Liver (tissue), 8 donors: ENCODE measurements at regions not wholly inside any gene's neighbourhood (a gene's known extent, or its start where the extent isn't known, plus 50 kb on each side); places are given as distances from the start of the nearest gene placed in this dataset.
A peak's percentile ranks its signal among the peaks of the same experiment; 100 is the strongest.

ENCODE experiments used
- DNase-seq: peaks from one replicate; pipeline ENCODE4 v3.0.0-alpha.2; 2017; ENCODE audit warnings: low spot score
- H3K27ac ChIP-seq, 2 donors: one replicate each; pipeline ENCODE4 v1.7.0; 2013; ENCODE audit warnings: inconsistent platforms in 2 of 2, low read length in 2 of 2, control low read depth in 1 of 2, low read depth in 1 of 2, mild to moderate bottlenecking in 1 of 2
- H3K27me3 ChIP-seq, 4 donors: one replicate each; pipeline versions ENCODE4 v1.6.1 to v1.7.0; 2013; ENCODE audit warnings: low read length in 3 of 4, inconsistent platforms in 1 of 4, mild to moderate bottlenecking in 1 of 4, moderate library complexity in 1 of 4; ENCODE audit not compliant: control insufficient read depth in 4 of 4, insufficient read depth in 4 of 4
- H3K36me3 ChIP-seq, 4 donors: one replicate each; pipeline versions ENCODE4 v1.6.1 to v1.7.0; 2013; ENCODE audit warnings: low read length in 3 of 4, mild to moderate bottlenecking in 3 of 4, low read depth in 1 of 4, moderate library complexity in 1 of 4; ENCODE audit not compliant: control insufficient read depth in 4 of 4, insufficient read depth in 3 of 4
- H3K4me1 ChIP-seq, 4 donors: one replicate each; pipeline versions ENCODE4 v1.6.1 to v1.7.0; 2013; ENCODE audit warnings: low read length in 3 of 4, mild to moderate bottlenecking in 3 of 4, moderate library complexity in 1 of 4; ENCODE audit not compliant: control insufficient read depth in 4 of 4, insufficient read depth in 4 of 4
- H3K4me3 ChIP-seq, 3 donors: one replicate each; pipeline versions ENCODE4 v1.6.1 to v1.7.0; 2013; ENCODE audit warnings: low read length in 3 of 3, control low read depth in 1 of 3, low read depth in 1 of 3, mild to moderate bottlenecking in 1 of 3
- H3K9ac ChIP-seq, 2 donors: one replicate each; pipeline ENCODE4 v1.7.0; 2013; ENCODE audit warnings: low read length in 2 of 2, mild to moderate bottlenecking in 2 of 2, moderate library complexity in 2 of 2, control low read depth in 1 of 2, low read depth in 1 of 2
- H3K9me3 ChIP-seq, 4 donors: one replicate each; pipeline versions ENCODE4 v1.6.1 to v1.7.0; 2013; ENCODE audit warnings: low read length in 3 of 4; ENCODE audit not compliant: control insufficient read depth in 4 of 4
- ATF3 ChIP-seq: IDR thresholded peaks from 2 replicates; pipeline ENCODE4 v1.6.1; 2016; ENCODE audit warnings: antibody characterized with exemption
- CTCF ChIP-seq: fragments of 150-350 bp; IDR thresholded peaks from 2 replicates; pipeline ENCODE4 v1.5.1; 2017; ENCODE audit warnings: improper control_type of control experiment, low read depth, low read length; ENCODE audit not compliant: missing input control
- EGR1 ChIP-seq, 2 donors: IDR thresholded peaks; 2 replicates each; pipeline ENCODE4 v1.6.1; 2016 to 2018; ENCODE audit warnings: antibody characterized with exemption in 2 of 2, low read depth in 2 of 2
- FOXA1 ChIP-seq: IDR thresholded peaks from 2 replicates; pipeline ENCODE4 v1.6.1; 2016; ENCODE audit warnings: antibody characterized with exemption
- FOXA2 ChIP-seq: IDR thresholded peaks from 2 replicates; pipeline ENCODE4 v1.6.1; 2016; ENCODE audit warnings: antibody characterized with exemption
- GABPA ChIP-seq, 2 donors: IDR thresholded peaks in 1 of 2; conservative IDR thresholded peaks in 1 of 2; 2 replicates each; pipeline ENCODE4 v1.6.1; 2016; ENCODE audit warnings: antibody characterized with exemption in 2 of 2, mild to moderate bottlenecking in 1 of 2, moderate library complexity in 1 of 2
- HNF4A ChIP-seq, 2 donors: conservative IDR thresholded peaks; 2 replicates each; pipeline ENCODE4 v1.6.1; 2016; ENCODE audit warnings: antibody characterized with exemption in 2 of 2, mild to moderate bottlenecking in 2 of 2
- HNF4G ChIP-seq: IDR thresholded peaks from 2 replicates; pipeline ENCODE4 v1.6.1; 2016; ENCODE audit warnings: antibody characterized with exemption
- JUND ChIP-seq, 2 donors: IDR thresholded peaks; 2 replicates each; pipeline ENCODE4 v1.6.1; 2016; ENCODE audit warnings: antibody characterized with exemption in 2 of 2
- MAX ChIP-seq: IDR thresholded peaks from 2 replicates; pipeline ENCODE4 v1.6.1; 2016; ENCODE audit warnings: antibody characterized with exemption
- RAD21 ChIP-seq, 2 donors: IDR thresholded peaks; 2 replicates each; pipeline ENCODE4 v1.6.1; 2016; ENCODE audit warnings: antibody characterized with exemption in 2 of 2, mild to moderate bottlenecking in 2 of 2
- REST ChIP-seq: IDR thresholded peaks from 2 replicates; pipeline ENCODE4 v1.6.1; 2016; ENCODE audit warnings: antibody characterized with exemption, mild to moderate bottlenecking
- RXRA ChIP-seq, 2 donors: IDR thresholded peaks; 2 replicates each; pipeline ENCODE4 v1.6.1; 2017 to 2018; ENCODE audit warnings: antibody characterized with exemption in 2 of 2, mild to moderate bottlenecking in 1 of 2
- SP1 ChIP-seq: IDR thresholded peaks from 2 replicates; pipeline ENCODE4 v1.6.1; 2018; ENCODE audit warnings: antibody characterized with exemption, mild to moderate bottlenecking
- TAF1 ChIP-seq: conservative IDR thresholded peaks from 2 replicates; pipeline ENCODE4 v1.6.1; 2016; ENCODE audit warnings: antibody characterized with exemption, mild to moderate bottlenecking
- YY1 ChIP-seq: IDR thresholded peaks from 2 replicates; pipeline ENCODE4 v1.6.1; 2016; ENCODE audit warnings: antibody characterized with exemption, mild to moderate bottlenecking
- ZBTB33 ChIP-seq: IDR thresholded peaks from 2 replicates; pipeline ENCODE4 v1.6.1; 2016; ENCODE audit warnings: antibody characterized with exemption
- WGBS: extraction: QIAGEN DNeasy Blood & Tissue Kit; methylation state at CpG from one replicate; pipeline ENCODE4 v1.1.7; 2013; 5-methylcytosine and 5-hydroxymethylcytosine counted together
- donor health status: healthy.
- donor health status: healthy.
- donor health status: healthy.
- donor health status: healthy.
- donor health status: healthy.

GRCh38 chr4:62913065-62913464, 1496.2 kb downstream of the TECRL start:
- no peak for DNase-seq
- Histone ChIP-seq H3K9me3 (no peaks in the 10 kb centered on the region), H3K36me3 (no peaks in the 10 kb centered on the region), H3K27me3 (no peaks in the 10 kb centered on the region), H3K4me1 (no peaks in the 10 kb centered on the region), H3K27ac (no peak overlapping the region), H3K9ac (no peak overlapping the region), H3K4me3 (no peak overlapping the region)
- no peak for TF ChIP-seq HNF4A (conservative IDR thresholded peaks at IDR 0.05)
- 83% methylated on average over 1 of the region's 1 CpG for WGBS

- DNase-seq = no peak
- Histone ChIP-seq H3K27ac (no peak overlapping the region), H3K9ac (no peak overlapping the region), H3K27me3 (no peaks in the 10 kb centered on the region), H3K36me3 (no peaks in the 10 kb centered on the region), H3K4me1 (no peaks in the 10 kb centered on the region), H3K4me3 (no peak overlapping the region), H3K9me3 (no peaks in the 10 kb centered on the region)
- TF ChIP-seq HNF4G (no peak), HNF4A (conservative IDR thresholded peaks at IDR 0.05) (peak in 1 of 2 donors; percentile 22)
- WGBS = 18% methylated on average over 1 of the region's 1 CpG
These were observed 1496.7 kb downstream of the TECRL start for GRCh38 chr4:62912531-62912930.

- Histone ChIP-seq H3K27ac (no peak overlapping the region), H3K4me3 (no peak overlapping the region), H3K36me3 (no peaks in the 10 kb centered on the region), H3K9me3 (no peaks in the 10 kb centered on the region), H3K4me1 (no peaks in the 10 kb centered on the region), H3K27me3 (no peaks in the 10 kb centered on the region), H3K9ac (no peak overlapping the region)
- DNase-seq = no peak
- WGBS = 77% methylated on average over 3 of the region's 3 CpGs
- TF ChIP-seq RXRA (IDR thresholded peaks at IDR 0.05) (no peak), EGR1 (IDR thresholded peaks at IDR 0.05; ENCODE audit: low read depth in 2 of 2) (no peak), ZBTB33 (no peak), TAF1 (no peak), FOXA1 (no peak), SP1 (no peak), GABPA (IDR thresholded peaks at IDR 0.05 in 1 of 2, conservative IDR thresholded peaks at IDR 0.05 in 1 of 2) (no peak), REST (no peak), FOXA2 (no peak), RAD21 (IDR thresholded peaks at IDR 0.05) (no peak), MAX (no peak), CTCF (no peak), ATF3 (no peak), HNF4G (no peak), JUND (IDR thresholded peaks at IDR 0.05) (no peak), YY1 (no peak)
These were observed 1500.0 kb downstream of the TECRL start for GRCh38 chr4:62909238-62909637.
